ENCODE measurements at regions not wholly inside any gene's neighbourhood (a gene's known extent, or its start where the extent isn't known, plus 50 kb on each side); places are given as distances from the start of the nearest gene placed in this dataset.

- in situ Hi-C loops (cut with HindIII; ENCODE audit: low pct_ligation_motif_present, low sequenced_read_pairs): no loop called here
- DNase-seq: peak; percentile 78
Observed at GRCh38 chr9:110076894-110077725, 130.8 kb downstream of the C9orf152 start.

GRCh38 chr9:110077925-110078324 is 130.0 kb downstream of the C9orf152 start:
- TF ChIP-seq CTCF (IDR thresholded peaks at IDR 0.05; ENCODE audit: low read depth, low read length, missing control alignments): no peak
- no peak for DNase-seq
- in situ Hi-C loops (cut with HindIII; ENCODE audit: low pct_ligation_motif_present, low sequenced_read_pairs): no loop called here
- Histone ChIP-seq H3K36me3 (replicated peaks) (peaks cover 2% of the 10 kb centered on the region), H3K27ac (no peak overlapping the region), H3K27me3 (replicated peaks) (no peaks in the 10 kb centered on the region), H3K4me3 (ENCODE audit: low read depth, low read length) (no peak overlapping the region)

More at GRCh38 chr9:110076894-110077725, 130.8 kb downstream of the C9orf152 start:
- H3K36me3 ChIP-seq (replicated peaks): peaks cover 4% of the 10 kb centered on the region
- H3K4me3 ChIP-seq (ENCODE audit: low read depth, low read length): no peak overlapping the region
- H3K27me3 ChIP-seq (replicated peaks): no peaks in the 10 kb centered on the region
- TF ChIP-seq CTCF (IDR thresholded peaks at IDR 0.05; ENCODE audit: low read depth, low read length, missing control alignments): no peak
- H3K27ac ChIP-seq: no peak overlapping the region

- Histone ChIP-seq H3K4me3 (ENCODE audit: low read depth, low read length) (no peak overlapping the region), H3K27me3 (replicated peaks) (no peaks in the 10 kb centered on the region), H3K27ac (no peak overlapping the region), H3K36me3 (replicated peaks) (peaks cover 2% of the 10 kb centered on the region)
- in situ Hi-C loops (cut with HindIII; ENCODE audit: low pct_ligation_motif_present, low sequenced_read_pairs): no loop called here
- no peak for TF ChIP-seq CTCF (IDR thresholded peaks at IDR 0.05; ENCODE audit: low read depth, low read length, missing control alignments)
- no peak for DNase-seq
Observed at GRCh38 chr9:110078604-110079003, 129.4 kb downstream of the C9orf152 start.

- DNase-seq: peak; percentile 28
- peak overlapping the region; percentile 26 for H3K27ac ChIP-seq
- TF ChIP-seq CTCF (IDR thresholded peaks at IDR 0.05; ENCODE audit: low read depth, low read length, missing control alignments): no peak
- in situ Hi-C loops (cut with HindIII; ENCODE audit: low pct_ligation_motif_present, low sequenced_read_pairs): no loop called here
- H3K36me3 ChIP-seq (replicated peaks): peaks cover 2% of the 10 kb centered on the region
- no peak overlapping the region for H3K4me3 ChIP-seq (ENCODE audit: low read depth, low read length)
- H3K27me3 ChIP-seq (replicated peaks): no peaks in the 10 kb centered on the region
Observed at GRCh38 chr9:110081395-110081794, 126.6 kb downstream of the C9orf152 start.

GRCh38 chr9:110083866-110084265 is 124.1 kb downstream of the C9orf152 start:
- Histone ChIP-seq H3K27me3 (replicated peaks) (no peaks in the 10 kb centered on the region), H3K4me3 (ENCODE audit: low read depth, low read length) (no peak overlapping the region), H3K36me3 (replicated peaks) (peaks cover 2% of the 10 kb centered on the region), H3K27ac (no peak overlapping the region)
- no peak for TF ChIP-seq CTCF (IDR thresholded peaks at IDR 0.05; ENCODE audit: low read depth, low read length, missing control alignments)
- in situ Hi-C loops (cut with HindIII; ENCODE audit: low pct_ligation_motif_present, low sequenced_read_pairs): no loop called here
- no peak for DNase-seq
